HG02763 (cell line): ENCODE measurements at regions not wholly inside any gene's neighbourhood (a gene's known extent, or its start where the extent isn't known, plus 50 kb on each side); places are given as distances from the start of the nearest gene placed in this dataset.
"Not testable (repeated sequence)": the region's sequence is repeated elsewhere in the genome, so short reads cannot be mapped to it uniquely, and the experiment has no call there.

ENCODE experiments used
- ATAC-seq: cut with Tn5 transposase; IDR thresholded peaks from one replicate; pipeline ENCODE4 v1.9.1; 2021; ENCODE audit warnings: mild to moderate bottlenecking, moderate library complexity; ENCODE audit not compliant: unreplicated experiment

DNA sequence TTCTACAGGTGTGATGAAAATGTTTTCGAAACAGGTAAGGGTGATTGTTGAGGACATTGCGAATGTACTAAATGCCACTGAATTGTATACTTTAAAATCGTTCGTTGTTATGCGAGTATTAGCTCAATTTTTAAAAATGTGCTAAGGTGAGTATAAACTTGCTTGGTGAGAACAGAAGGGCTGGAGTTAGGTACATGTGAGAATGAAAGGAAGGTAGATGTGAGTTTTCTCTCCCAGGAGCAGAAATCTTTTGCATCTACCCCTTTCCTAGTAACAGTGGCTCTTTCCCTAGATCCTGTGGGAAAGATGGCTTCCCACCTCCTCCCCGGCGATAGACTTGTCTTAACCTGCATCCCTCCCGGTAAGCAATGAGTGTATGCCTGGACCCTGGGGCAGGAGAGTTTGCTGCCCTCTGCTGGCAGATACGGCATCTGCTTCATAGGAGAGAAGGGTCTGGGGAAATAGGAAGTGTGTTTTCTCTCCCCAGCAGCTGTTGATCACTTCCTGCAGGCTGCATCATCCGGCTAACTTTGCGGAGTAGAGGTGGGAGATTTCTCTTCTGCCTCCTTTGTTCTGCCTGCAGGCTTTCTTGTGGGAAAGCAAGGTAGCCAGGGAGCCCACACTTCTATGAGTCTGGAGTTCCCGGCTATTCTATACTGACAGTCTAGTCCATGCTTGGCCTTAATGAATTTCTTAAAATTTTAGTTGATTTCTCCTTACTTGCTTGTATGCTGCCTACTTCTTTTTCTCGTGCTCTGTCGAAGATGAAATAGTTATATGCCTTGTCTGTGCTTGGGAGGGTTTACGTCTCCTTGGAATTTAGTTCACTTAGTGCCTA is 373.3 kb upstream of the SEMA6A start:
- peak; percentile 100 for ATAC-seq

DNA sequence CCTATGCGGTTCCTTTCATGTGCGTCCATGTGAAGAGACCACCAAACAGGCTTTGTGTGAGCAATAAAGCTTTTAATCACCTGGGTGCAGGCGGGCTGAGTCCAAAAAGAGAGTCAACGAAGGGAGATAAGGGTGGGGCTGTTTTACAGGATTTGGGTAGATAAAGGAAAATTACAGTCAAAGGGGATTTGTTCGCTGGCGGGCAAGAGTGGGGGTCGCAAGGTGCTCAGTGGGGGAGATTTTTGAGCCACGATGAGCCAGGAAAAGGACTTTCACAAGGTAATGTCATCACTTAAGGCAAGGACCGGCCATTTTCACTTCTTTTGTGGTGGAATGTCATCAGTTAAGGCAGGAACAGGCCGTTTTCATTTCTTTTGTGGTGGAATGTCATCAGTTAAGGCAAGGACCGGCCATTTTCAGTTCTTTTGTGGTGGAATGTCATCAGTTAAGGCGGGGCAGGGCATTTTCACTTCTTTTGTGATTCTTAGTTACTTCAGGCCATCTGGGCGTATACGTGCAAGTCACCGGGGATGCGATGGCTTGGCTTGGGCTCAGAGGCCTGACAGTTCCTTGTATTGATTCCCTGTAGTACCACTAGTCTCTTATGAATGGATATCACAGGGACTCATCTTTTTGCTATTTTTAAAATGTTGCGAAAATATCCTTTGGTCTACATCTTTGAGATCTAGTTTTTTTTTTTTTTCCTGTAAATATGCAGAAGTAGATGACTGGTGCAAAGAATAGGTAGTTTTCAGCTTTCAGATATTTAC is 371.2 kb upstream of the SEMA6A start:
- not testable (repeated sequence) for ATAC-seq

DNA sequence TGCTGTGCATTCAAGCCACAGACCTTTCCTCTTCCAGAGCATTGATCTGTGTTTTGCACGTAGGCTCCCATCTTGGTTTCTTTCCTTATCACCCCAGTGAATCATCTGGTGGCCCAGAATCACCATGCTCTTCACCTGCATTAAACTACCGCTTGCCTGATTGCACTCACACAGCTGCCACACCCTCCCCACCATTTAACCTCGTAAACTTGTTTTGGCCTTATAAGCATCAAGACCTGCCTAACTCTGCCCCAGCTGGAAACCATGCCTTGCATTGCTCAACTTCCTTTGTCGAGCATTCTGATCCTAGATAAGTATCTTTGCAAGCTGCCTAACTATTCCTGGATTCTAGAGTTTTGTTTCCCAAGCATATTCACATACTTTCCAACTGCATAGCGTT is 369.6 kb upstream of the SEMA6A start:
- no peak for ATAC-seq

DNA sequence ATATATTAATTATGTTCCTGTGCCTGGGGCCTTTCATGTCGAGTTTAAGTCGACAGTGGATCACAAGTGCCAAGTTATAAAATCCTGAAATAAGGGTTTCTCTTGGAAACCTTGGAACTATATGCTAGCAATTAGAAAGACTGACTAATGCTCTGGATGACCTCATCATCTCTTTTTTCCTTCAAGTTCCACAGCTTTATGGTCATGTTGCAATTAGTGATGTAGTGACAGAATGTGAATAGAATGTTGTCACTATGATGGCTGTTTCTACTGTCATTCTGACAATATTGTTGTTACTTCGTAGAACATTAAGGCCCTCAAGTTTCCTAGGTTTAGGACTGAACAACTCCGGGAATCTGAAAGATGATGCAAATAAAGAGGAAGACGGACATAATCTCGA is 368.0 kb upstream of the SEMA6A start:
- no peak for ATAC-seq

DNA sequence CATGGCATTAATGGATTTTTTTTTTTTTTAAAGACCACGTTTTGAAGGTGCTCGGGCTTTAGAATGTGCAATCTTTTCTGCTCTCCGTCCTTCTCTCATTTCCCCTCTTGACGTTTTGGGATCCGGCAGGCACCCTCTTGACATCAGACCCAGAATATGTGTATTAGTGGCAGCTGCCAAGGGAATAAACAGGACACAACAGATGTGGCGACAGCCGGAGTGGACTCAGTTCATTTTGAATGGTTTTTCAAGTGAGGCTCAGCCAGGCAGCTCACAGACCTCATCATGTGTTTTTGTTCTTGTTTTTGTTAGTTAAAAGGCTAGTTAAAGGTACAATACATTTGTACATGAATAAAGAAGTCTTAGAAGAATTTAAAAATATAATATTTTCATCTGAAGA is 365.0 kb upstream of the SEMA6A start:
- ATAC-seq = no peak

DNA sequence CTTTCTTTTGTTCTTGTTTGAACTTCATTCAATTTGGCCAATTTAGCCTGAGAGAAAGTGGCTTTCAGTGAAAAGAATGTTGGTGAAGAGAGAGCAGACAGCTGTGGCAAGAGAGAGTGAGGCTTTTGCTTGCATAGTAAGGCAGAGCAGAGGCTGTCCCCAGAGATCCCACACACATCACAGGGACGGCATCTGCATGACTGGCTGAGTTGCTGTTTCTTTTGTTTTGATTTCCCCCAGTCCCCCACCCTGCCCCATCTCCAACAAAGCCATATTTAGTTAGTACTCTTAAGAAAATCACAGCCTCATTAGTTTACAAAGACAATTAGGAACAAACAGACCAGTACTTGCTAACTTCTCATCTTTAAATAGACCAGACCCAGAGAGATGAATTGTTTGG is 363.9 kb upstream of the SEMA6A start:
- no peak for ATAC-seq

DNA sequence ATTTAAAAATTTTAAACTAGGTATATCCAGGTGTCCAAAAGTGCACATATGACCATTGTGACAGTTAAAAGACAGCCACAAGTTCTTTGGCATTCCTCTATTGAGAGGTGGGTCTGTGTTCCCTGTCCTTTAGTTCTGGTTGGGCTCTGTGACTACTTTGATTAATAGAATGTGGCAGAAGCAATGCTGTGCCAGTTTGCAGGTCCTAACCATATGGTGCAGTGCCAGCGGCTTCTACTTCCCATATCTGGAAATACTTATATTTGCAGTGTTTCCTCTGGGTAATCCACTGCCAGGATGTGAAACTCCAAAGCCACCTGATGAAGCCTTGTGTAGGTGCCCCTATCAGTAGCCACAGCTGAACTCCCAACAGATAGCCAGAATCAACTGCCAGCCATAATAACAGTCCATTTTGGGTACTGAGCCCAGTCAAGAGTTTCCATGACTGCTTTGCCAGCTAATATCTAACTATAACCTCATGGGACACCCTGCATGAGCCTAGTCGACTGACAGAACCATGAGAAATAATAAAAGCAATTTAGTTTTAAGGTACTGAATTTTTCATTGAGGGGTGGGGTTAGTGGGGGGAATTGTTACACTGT is 361.0 kb upstream of the SEMA6A start:
- ATAC-seq = no peak

DNA sequence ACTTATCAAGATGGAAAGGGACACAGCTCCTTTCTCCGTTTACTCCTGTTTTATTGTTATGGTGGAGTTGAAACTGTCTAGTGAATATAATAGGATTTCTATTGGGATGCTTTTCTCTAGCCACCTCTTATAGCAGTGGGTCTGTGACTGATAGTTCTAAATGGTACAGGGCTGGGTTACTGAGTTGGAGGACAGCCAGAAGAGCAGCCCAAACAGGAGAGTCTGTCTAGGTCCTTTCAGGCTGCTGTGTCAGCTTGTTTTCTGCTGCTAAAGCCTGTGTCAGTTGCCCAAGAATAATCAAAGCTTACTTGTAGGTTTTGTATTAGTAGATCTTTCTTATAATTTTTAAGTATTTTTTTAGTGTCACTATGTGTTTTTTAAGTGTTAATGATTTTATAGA is 356.0 kb upstream of the SEMA6A start:
- no peak for ATAC-seq

DNA sequence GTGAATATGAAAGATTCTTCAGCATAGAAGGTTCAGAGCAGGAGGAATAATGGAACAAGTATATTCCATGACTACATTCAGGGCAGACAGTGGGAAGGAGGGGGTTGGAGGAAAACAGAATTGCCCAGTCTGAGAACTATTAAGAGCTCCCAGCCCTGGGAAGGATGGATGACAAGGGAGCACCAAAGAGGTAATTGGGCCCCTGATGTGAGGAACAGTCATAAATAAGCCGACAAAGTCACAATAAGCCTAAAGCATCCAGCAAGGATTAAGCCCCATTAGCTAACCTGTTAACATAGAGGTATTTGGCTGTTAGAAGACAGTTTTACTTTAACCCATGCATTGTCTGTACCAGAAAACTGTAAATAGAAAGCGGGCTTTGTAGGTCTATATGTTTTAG is 348.7 kb upstream of the SEMA6A start:
- no peak for ATAC-seq

DNA sequence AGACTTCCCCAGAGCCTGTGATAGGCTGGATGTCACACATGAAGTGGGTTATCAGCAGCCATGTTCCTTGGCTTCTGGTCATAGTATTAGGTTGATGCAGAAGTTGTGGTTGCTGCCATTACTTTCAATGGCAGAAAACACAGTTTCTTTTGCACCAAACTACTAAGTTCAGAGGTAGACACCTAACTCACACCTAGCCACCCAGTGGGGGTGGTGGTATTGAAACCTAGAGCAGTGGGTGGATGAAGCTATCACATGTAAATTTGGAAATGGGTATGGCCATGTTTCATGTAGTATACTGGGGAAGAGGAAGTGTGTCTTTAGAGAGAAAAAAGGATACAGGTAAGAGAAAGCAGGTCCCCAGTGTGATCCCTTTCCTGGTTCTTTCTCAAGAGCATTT is 347.9 kb upstream of the SEMA6A start:
- peak; percentile 84 for ATAC-seq

DNA sequence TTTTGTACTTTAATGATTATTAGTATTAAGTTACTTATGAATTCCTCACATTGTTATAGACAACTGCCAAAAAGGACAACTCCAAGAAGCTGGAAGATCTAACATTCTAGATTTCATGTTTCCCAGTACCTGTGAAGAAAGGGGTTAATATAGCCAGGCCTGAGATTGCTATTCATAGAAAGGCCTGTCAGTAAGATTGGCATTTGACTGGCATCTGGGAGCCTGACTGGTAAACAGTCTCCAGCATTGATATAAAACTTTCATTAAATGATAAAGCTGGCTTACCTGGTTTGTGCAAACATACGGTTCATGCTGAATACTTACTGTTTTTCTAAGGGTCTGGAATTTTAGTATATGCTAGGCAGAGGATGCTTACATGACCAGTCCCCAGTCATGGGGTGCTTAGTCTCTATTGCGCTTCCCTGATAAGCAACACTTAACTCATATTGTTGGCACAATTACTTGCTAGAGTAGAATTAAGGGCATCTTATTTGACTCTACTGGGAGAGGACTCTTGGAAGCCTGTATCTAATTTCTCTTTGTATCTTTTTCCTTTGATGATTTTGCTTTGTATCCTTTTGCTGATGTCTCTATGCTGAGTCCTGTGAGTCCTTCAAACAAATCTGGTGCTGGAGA is 340.4 kb upstream of the SEMA6A start:
- ATAC-seq = no peak

DNA sequence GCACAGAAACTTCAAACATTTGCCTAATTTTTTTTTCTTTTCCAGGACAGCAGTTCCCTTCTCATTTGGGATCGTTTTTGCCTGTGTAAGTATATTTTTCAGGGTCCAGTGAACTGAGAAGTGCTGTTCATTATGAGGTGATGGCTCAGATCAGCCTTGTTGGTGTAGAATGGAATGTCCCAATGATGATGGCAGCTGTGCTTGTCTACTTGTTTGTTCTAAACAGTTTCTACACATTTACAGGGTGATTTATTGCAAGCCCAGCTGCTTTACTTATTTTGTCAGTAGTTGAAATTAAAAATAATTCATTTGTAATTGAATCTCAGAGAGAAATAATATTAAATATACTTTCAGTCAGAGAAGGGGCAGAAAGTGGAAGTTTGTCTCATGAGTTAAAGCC is 337.6 kb upstream of the SEMA6A start:
- ATAC-seq = no peak

DNA sequence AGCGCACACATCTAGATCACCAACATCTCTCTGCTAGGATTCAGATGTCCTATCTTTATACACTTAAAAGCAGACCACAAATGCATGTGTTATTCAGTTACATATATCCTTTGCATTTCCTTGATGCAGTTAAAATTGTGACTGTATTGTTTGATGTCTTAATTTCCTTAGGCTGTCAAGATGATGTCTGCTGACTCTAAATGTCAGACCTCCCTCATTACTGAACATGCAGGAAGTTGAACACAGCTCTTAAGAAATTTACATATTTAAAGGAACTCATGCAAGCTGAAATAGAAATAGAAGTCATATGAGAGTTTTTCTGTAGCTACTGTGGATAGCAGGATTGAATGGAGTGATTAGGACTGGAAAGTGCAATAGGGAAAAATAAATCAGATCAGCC is 336.5 kb upstream of the SEMA6A start:
- ATAC-seq = no peak

DNA sequence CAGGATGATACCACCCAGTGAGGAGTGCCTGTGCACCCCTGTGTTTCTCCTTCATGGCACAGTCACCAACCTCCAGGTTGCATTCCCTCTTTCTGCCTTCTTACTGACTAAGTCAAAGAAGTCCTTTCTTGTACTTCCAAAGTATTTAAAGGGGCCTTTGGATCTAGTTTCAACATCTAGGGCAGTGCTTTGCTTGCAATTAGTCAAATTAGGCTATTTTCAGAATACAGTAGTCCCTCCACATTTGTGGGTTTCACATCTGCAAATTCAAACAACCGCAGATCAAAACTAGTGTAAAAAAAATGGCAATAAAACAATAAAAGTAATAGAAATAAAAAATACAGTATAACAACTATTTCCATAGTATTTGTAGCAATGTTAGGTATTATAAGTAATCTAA is 333.9 kb upstream of the SEMA6A start:
- ATAC-seq = peak; percentile 70

DNA sequence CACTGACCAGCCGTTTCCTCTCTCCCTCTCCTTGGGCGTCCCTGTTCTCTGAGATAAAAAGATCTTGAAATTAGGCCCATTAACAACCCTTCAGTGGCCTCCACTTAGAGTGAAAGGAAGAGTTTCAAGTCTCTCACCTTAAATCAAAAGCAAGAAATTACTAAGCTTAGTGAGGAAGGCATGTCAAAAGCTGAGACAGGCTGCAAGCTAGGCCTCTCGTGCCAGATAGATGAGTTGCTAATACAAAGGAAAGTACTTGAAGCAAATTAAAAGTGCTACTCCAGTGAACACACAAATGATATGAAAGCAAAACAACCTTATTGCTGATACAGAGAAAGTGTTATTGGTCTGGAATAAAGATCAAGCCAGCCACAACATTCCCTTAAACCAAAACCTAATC is 331.3 kb upstream of the SEMA6A start:
- no peak for ATAC-seq

DNA sequence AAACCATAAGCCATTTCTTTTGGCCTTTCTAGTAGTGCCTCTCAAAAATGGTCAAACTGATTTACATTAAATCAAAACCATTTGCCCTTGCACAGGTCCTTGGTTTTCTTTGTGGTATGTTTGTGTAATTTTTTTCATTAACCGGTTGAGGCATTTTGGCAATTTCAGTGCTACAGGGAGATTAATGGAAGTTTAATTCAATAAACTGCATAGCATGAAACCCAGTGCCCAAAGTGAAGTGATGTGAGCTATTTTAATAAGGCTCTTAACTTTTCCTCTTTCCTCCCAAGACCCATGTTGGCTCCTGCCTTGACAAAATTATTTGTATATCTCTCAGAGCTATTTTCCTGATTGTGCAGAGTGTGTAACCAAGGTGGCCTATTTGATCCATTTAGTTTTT is 326.2 kb upstream of the SEMA6A start:
- no peak for ATAC-seq

DNA sequence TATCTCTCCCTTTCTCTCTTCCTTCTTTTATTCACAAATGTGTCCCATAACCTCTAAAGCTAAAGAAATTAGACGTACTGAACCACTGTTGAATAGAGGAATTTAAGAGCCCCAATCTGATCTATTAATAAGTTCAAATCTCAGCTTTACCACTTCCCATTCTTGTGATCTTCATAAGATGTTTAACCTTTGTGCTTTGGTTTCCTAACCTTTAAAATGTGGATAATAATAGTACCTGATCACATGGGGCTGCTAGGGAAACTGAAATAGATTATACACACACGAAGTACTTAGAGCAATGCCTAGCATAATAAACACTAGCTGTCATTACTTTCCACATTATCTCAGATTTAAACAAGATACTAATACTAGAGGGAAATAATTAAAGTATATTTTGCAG is 324.3 kb upstream of the SEMA6A start:
- peak; percentile 63 for ATAC-seq

DNA sequence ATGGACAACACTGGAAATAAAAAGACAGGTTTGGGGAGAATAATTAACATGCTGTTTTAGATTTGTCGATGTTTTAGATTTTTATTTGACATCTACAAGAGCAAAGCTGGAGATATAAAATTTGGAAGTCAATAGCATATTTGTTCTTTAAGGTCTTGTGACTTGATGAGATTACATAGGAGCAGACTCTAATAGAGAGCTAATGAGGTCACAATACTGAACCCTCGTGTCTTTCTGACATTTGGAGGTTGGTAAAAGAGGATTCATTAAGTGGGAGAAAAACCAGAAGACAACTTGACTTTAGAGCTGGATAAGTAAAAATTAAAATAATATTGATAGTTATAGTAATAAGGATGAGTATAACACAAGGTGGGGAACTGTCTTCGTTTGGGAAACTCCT is 322.7 kb upstream of the SEMA6A start:
- ATAC-seq = no peak

DNA sequence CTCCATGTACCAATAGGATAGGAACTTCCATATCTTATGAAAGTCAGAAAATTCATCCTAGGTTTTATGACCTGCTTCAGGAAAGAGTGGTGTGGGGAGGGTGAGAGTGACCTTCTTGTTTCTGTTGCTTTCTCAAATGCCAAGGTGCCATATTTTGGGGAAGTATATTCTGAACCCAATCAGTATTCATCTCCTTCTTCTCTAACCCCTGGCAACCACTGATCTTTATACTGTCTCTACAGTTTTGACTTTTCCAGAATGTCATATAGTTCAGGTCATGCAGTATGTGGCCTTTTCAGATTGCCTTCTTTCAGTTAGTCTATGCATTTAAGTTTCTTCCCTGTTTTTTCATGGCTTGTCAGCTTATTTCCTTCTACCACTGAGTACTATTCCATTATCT is 321.4 kb upstream of the SEMA6A start:
- ATAC-seq = no peak

DNA sequence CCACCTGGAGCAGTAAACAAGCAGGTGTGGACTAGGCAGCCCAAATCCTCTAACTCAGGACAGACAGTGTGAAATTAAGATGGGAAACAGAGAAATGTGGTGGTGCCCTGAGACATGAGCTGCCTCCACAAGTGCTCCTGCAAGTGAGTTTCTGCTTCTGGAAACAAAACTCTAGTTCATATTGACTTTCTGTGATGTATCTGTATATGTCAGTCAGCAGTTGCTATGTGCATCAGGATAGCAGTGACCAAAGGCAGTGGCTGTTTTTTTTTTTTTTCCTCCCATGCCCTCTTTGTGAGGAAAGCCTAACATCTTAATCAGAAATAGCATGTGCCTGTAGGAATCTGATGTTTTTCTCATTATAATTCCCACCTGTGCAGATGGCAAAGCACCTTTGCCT is 318.4 kb upstream of the SEMA6A start:
- ATAC-seq = no peak

DNA sequence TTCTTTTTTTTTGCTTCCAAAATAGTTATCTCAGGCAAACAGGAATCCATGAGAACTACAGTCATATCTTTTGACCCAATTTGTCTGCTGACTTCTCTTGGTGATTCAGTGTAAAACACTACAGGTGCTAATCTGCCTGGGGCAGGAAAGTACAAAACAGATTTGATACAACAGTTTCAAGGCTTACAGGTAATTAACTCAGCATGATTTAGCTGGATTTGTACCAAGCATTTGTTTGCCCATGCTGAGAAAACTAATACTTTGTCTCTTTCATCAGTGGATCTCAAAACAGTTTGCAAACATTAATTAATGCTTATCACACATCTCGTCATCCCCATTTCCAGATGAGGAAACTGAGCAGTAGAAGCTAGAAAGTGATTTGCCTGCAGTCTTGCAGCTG is 312.5 kb upstream of the SEMA6A start:
- ATAC-seq = no peak

DNA sequence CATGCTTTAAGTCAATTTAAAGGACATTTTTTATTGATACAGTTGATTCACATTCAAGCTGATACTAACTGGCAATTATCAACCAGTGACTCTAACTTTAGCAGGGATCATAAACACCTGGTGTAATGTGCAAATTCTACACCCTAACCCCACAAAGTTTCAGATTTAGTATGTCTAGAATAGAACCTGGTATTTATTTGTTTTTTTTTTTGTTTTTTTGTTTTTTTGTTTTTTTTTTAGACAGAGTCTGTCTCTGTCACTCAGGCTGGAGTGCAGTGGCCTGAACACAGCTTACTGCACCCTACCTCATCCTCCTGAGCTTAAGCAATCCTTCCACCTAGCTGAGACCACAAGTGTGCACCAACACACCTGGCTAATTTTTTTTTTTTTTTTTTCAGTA is 311.2 kb upstream of the SEMA6A start:
- peak; percentile 79 for ATAC-seq
